Omental fat pad (tissue), 3 donors: ENCODE measurements at regions not wholly inside any gene's neighbourhood (a gene's known extent, or its start where the extent isn't known, plus 50 kb on each side); places are given as distances from the start of the nearest gene placed in this dataset.

Experiments used
- ATAC-seq: fragments of 150-250 bp; one replicate; pipeline ENCODE4 v1.9.1; 2016; ENCODE audit warnings: mild to moderate bottlenecking, moderate library complexity; ENCODE audit not compliant: low FRiP score
- DNase-seq: peaks from one replicate; pipeline ENCODE4 v3.0.0-alpha.2; 2019; ENCODE audit warnings: low spot score
- TF ChIP-seq, protein P1 (sequence below), 3 donors: fragments of 450-650 bp; IDR thresholded peaks; one replicate each; pipeline ENCODE4 v1.5.1; 2016 to 2017; ENCODE audit warnings: antibody characterized with exemption in 3 of 3, mild to moderate bottlenecking in 3 of 3, moderate library complexity in 2 of 3

DNA sequence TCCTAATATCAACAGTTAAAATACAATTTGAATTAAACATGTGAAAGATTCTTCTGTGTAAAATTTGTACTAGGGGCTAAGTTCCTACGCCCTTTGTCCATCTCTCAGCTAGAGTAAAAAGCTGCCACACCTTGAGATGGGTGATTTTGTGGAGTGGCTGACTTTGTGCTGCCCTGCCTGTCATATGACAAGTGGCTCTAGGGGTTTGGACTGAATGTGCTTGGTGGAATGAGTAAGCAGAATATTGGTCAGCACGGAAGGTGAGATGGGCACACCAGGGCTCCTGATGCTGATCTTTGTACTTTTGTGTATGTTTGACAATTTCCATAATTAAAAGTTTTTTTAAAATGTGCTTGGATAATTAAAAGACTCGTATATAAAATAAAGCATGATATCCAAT lies 133.6 kb upstream of the SLC45A1 start:
- TF ChIP-seq, protein P1, sequence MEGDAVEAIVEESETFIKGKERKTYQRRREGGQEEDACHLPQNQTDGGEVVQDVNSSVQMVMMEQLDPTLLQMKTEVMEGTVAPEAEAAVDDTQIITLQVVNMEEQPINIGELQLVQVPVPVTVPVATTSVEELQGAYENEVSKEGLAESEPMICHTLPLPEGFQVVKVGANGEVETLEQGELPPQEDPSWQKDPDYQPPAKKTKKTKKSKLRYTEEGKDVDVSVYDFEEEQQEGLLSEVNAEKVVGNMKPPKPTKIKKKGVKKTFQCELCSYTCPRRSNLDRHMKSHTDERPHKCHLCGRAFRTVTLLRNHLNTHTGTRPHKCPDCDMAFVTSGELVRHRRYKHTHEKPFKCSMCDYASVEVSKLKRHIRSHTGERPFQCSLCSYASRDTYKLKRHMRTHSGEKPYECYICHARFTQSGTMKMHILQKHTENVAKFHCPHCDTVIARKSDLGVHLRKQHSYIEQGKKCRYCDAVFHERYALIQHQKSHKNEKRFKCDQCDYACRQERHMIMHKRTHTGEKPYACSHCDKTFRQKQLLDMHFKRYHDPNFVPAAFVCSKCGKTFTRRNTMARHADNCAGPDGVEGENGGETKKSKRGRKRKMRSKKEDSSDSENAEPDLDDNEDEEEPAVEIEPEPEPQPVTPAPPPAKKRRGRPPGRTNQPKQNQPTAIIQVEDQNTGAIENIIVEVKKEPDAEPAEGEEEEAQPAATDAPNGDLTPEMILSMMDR (IDR thresholded peaks at IDR 0.05) = no peak
- ATAC-seq (no peak), DNase-seq (no peak)

DNA sequence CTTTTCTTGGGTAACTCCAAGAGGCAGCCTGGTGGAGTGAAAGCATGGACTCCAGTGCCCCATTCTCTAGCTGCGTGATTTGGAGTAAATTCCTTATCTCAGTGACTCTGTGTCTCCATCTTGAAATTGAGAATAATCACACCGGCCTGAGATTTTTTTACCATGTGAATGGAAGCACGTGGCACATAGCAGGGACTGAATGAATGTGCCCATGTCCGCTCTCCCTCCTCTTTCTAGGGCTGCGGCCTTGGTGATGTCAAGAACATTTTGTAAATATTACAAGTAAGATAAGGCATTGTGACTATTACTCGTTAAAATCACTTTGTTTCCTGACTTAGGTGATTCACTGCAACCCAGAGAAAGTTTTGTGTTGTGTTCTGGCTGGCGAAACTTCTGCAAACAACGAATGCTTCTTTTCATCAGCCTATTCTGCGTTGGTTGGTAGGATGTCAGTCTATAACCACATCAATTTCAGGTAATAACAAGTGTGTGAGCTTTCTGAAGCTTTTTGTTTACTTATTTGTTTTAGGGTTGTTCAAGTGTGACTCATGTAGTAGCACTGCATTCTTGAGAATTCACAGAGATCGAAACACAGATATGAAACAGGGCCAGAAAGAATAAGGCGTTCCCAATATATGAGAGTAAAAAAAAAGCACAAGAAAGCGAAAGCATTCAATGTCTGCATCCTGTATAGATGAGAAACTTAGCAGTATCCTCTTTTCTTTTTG lies 135.7 kb upstream of the SLC45A1 start:
- ATAC-seq (no peak), DNase-seq (no peak)
- TF ChIP-seq, protein P1 (IDR thresholded peaks at IDR 0.05) = no peak

DNA sequence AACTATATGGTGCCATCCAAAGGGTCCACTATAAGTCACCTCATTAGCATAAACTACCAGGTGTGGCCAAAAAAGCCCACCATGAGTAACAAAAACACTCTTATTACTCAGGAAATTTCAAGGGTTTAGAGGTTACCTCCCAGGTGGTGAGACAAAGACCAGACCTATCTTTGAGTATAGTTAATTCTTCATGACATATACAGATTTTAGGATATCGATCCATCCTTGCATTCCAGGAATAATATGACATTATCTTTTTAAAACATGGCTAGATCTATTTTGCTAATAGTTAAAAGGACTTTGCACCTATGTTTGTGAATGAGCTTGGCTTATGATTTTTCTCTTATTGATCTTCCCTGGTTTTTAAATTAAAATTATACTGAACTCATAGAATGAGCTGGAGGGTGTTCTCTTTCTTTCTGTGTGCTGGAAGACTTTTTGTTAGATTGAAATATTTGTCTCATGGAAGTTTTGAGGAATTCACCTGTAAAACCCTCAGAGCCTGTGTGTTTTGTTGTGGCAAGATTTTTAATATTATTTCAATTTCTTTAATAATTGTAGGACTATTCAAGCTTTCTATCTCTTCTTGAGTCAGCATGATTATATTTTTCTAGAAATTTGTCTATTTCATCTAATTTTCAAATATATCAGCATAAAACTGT lies 138.7 kb upstream of the SLC45A1 start:
- ATAC-seq = no peak

DNA sequence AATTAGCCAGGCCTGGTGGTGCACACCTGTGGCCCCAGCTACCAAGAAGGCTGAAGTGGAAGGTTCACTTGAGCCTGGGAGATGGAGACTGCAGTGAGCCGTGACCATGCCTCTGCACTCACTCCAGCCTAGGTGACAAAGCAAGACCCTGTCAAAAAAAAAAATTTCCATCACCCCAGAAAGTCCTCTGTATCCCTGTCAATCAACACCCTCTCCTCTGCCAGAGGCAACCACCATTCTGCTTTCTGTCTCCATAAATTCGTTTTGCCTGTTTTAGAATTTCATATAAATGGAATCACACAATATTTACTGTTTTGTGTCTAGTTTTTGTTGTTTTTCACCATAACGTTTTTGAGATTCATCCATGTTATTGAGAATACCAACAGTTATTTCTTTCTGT lies 141.6 kb upstream of the SLC45A1 start:
- TF ChIP-seq, protein P1 (IDR thresholded peaks at IDR 0.05) = no peak
- no peak for ATAC-seq

More for the DNA sequence above, 138.7 kb upstream of the SLC45A1 start:
- no peak for DNase-seq
- TF ChIP-seq, protein P1 (IDR thresholded peaks at IDR 0.05) = no peak

DNA sequence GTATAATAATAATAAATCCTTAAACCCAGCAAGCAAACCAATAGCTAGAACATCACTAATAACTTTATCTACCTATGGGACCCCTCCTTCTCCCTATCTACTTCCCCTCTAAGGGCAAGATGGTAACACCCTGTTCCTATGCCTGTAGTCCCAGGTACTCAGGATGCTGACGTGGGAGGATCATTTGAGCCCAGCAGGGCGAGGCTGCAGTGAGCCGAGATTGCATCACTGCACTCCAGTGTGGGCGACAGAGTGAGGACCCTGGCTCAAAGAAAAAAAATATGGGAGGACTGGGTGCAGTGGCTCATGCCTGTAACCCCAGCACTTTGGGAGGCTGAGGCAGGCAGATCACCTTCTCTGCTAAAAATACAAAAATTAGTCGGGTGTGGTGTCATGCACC lies 143.1 kb upstream of the SLC45A1 start:
- DNase-seq = no peak
- ATAC-seq = peak; percentile 67

More for the DNA sequence above, 141.6 kb upstream of the SLC45A1 start:
- DNase-seq = no peak

DNA sequence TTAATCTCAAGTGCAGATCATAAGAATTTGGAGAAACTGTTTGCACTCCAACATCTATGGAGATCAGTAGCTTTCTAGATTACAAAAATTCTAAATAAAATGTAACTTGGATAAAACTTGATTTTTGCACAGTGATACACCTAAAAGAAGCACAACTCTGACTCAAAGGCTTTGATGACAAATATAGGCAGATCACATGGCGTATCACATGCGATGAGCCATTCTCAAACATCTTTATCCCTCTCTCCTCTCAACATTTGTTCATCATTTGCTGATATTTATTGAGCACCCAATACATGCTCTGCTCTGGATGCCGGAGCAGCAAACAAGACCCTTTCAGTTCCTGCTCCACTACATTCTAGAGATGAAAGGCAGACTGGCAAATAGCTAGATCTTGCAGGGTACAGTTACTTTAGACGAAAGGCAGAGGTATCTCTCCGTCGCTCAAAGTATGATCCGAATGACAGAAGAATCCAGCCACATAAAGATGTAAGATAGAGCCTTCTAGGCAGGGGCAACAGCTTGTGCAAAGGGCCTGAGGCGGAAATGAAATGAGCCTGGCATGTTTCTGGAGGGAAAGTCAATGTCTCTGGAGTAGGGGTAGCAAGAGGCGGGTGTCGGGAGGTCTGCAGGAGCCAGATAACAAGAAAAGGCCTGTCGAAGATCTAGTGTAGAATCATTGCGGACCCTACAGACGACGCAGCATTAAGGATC lies 145.8 kb upstream of the ERRFI1 start:
- DNase-seq = no peak
- no peak for ATAC-seq
- TF ChIP-seq, protein P1 (IDR thresholded peaks at IDR 0.05) = no peak

More for the DNA sequence above, 143.1 kb upstream of the SLC45A1 start:
- TF ChIP-seq, protein P1 (IDR thresholded peaks at IDR 0.05) = no peak
